CD4-positive, alpha-beta T cell treated with Interleukin-17A for 1 hour (primary cell): ENCODE measurements at regions not wholly inside any gene's neighbourhood (a gene's known extent, or its start where the extent isn't known, plus 50 kb on each side); places are given as distances from the start of the nearest gene placed in this dataset.
"Not testable (repeated sequence)": the region's sequence is repeated elsewhere in the genome, so short reads cannot be mapped to it uniquely, and the experiment has no call there.

ENCODE experiments used
- DNase-seq: peaks from one replicate; pipeline ENCODE4 v3.0.0-alpha.2; 2020

- DNase-seq: not testable (repeated sequence)
These were observed 64.4 kb downstream of the KLRB1 start for GRCh38 chr12:9543341-9543740.

DNA sequence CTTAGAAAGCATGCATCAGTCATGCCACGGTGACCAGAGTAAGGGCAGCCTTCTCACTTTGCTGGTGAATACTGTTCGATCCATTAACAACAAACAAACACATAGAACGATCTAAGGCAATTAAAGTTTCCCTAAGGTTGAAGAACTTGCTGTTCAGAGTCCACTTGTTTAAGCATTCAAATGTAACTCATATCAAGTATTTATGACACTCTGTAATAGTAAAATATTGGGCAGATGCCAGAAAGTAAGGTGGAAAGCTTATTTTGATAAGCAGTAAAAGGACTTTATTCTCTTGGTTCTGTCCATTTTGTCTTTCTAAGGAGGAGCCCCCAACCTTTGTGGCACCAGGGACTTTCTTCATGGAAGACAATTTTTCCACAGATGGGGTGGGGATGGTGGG lies 64.9 kb downstream of the KLRB1 start:
- not testable (repeated sequence) for DNase-seq

DNA sequence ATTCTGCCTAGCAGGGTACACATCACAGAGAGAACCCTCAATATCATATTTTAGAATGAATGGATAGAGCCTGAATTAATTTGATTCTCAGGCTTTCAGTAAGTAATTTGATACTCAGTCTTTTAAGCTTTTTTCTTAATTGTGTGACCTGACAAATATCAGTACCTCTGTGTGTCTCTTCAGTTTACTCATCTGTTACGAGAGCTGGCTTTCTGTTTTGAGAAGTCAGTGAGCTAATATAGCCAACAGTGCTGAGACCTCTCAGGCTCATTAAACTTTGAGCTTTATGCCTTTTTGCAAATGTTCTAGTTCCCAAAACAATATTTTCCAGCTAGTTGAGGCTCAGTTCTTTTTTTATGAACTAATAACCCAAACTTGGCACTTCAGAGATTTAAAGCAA lies 91.8 kb downstream of the KLRB1 start:
- not testable (repeated sequence) for DNase-seq

DNA sequence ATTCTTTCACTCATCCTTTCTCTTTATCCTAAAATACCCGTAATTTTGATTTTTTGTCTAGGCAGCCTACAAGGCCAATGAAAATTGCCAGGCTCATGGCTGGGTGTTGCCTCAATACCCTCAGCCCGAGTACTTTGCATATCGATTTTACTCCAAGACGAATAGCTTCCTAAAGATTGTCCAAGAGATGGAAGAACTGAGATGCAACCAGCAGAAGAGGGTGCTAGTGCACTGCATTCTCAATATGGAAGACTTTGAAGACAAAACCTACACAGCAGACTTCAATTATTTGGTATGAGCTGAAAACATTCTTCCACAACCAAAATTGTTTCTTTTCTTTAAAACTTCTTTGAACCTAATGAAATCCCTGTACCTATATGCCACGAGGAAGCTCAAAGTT lies 95.0 kb downstream of the KLRB1 start:
- not testable (repeated sequence) for DNase-seq

- DNase-seq: not testable (repeated sequence)
These were observed 97.2 kb downstream of the KLRB1 start for GRCh38 chr12:9510392-9511011.

GRCh38 chr12:9509464-9510161 lies 98.1 kb downstream of the KLRB1 start:
- DNase-seq: no peak

DNA sequence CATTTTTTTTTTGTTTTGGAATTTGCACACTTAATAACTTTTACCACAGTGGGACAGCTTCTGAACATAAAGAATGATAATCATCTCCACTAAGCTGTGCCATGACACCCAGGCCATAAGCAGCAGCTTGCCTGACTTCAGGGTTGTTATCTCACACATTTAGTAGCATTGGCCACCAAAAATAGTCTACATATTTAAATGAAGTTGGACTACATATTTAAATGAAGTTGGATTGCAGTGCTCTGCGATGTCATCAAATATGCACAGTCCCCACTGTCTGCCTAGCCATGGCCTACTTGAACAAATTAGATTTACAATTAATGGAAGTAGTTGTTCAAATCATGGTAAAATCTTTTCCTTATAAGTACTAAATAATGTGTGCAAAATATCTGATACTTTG lies 101.0 kb downstream of the KLRB1 start:
- no peak for DNase-seq

- DNase-seq: not testable (repeated sequence)
These were observed 104.3 kb downstream of the KLRB1 start for GRCh38 chr12:9503384-9503783.

DNA sequence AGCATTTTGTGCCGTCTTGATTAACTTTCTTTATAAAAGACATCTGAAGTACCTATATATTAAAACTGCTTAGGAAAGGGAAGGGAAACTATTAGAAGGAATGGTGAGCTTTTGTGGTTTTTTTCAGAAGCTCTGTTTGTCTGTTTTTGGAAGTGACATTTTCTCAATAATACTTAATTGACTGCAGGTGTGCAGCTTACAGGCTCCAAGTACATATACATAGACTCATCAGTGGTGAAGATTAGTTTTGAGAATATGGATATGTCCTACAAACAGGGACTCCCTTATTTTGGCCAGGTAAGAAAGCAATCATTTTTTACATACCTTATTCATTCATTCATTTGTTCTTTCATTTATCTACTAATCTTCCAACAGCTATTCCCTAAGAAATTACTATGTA lies 104.9 kb downstream of the KLRB1 start:
- not testable (repeated sequence) for DNase-seq

GRCh38 chr12:9493325-9493724 lies 114.4 kb downstream of the KLRB1 start:
- not testable (repeated sequence) for DNase-seq

GRCh38 chr12:9481289-9481688 lies 126.4 kb downstream of the KLRB1 start:
- not testable (repeated sequence) for DNase-seq

GRCh38 chr12:9474197-9474596 lies 133.5 kb downstream of the KLRB1 start:
- not testable (repeated sequence) for DNase-seq

DNA sequence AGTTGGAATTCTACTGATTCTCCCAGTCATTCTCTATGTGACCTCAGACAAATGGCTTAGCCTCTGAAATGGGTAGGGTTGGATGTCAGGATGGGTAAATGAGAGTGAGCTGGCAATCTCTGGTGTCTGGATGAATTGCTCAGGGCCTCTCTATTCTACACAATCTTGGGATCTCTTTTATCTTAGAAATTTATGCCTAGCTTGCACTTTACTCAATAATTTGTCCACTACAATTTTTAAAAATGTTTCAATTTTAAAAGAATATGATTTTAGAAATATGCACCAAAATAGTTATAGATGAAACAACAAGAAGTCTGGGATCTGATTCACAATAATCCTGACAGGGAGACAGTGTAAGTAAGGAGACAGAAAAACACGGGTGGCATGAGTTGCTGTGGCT lies 134.1 kb downstream of the KLRB1 start:
- not testable (repeated sequence) for DNase-seq

GRCh38 chr12:9471501-9471900 lies 136.2 kb downstream of the KLRB1 start:
- not testable (repeated sequence) for DNase-seq

DNA sequence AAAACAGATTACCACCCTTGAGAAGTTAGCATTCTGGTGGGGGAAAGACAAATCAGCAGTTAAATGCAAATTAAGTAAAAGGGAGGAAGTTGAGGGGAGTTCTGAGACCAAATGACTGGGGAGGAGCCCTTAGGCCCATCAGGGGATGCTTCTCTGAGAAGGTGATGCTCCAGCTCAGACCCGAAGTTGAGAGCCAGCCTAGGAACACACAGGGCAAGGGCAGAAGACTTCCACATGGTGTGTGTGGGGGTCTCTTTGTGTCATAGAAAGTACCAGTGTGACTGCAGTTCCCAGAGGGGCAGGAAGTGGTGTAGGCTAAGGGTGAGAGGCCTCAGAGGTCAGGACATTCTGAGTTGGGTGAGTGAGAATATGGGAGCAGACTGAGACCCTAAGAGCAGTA lies 137.3 kb downstream of the KLRB1 start:
- DNase-seq: not testable (repeated sequence)

- not testable (repeated sequence) for DNase-seq
These were observed 137.8 kb downstream of the KLRB1 start for GRCh38 chr12:9469956-9470355.

- not testable (repeated sequence) for DNase-seq
These were observed 138.3 kb downstream of the KLRB1 start for GRCh38 chr12:9469463-9469862.

DNA sequence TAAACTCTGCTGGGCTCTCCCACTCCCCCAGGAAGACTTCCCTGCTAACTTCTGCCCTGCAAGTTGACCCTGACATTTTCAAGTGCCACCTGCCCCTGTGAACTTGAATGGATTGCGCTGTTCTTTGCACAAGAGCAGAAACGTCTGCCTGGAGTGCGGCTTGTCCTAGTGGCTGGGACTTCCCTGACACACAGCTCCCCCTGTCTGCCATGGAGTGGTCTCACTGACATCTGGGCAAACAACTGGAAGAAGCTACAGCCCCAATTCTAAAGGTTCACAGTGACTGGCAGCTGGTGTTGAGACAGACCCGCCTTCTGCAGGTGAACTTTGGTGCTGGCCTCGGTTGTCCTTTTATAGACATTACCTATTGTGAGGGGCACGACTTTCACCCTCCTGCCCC lies 138.7 kb downstream of the KLRB1 start:
- DNase-seq: peak; percentile 55

DNA sequence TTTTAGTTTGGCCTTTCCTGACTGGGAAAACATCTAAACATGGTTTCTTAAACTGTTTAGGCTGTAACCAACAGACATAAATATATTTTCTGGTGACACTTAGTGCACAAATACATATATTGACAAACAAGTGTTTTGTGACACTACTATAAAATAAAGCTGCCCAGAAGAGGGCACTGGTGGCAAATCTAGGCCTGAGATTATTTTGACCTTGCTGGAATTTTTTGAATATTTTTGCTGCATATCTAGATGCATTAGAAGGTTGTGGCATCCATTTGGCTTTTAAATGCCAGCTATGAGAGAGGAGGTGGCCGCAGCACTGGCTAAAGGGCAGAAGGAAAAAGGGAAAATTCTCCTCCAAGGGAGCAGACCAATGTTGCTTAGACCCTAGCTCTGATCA lies 139.6 kb downstream of the KLRB1 start:
- peak; percentile 53 for DNase-seq

DNA sequence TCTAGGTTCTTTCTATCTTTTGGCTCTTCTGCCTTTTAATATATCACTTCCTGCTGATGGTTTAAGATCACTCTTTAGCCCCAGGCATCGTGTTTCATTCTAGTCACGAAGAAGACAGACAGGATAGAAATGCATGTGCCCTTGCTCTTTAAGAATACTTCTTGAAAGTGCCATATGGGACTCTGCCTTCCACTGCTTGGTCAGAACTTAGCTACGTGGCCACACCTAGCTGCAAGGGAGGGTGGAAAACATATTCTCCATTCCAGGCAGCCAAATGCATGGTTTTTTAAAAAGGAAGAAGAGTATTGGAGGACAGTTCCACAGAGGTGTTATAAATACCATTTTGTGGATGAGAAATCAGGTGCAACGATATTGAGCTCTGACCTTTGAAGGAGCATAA lies 143.3 kb downstream of the KLRB1 start:
- DNase-seq: no peak

DNA sequence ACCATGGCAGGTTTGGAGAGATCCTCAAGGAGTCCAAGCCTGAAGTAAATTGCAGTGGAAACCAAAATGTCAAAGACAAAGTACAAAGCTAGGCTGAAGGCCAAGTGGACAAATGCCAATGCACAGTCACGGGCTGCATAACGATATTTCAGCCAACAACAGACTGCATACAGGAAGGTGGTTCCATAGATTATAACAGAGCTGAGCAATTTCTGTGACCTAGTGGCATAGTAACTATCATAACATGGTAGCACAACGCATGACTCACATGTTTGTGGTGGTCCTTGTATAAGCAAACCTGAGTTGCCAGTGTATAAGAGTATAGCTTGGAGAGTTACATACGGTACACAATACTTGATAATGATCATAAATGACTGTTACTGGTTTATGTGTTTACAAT lies 152.2 kb downstream of the KLRB1 start:
- DNase-seq: not testable (repeated sequence)

DNA sequence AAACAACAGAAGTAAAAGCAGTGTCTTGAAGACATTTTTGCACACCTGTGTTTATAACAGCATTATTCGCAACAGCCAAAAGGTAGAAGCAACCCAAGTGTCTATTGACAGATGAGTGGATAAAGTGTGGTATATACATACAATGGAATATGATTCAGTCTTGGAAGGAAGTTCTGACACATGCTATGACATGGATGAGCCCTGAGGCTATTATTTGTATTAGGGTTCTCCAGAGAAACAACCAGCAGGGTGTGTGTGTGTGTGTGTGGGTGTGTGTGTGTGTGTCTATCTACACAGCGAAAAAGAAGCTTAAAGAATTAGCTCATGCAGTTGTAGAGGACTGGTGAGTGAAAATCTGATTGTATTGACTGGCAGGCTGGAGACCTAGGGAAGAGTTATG lies 153.7 kb downstream of the KLRB1 start:
- not testable (repeated sequence) for DNase-seq

- DNase-seq: peak; percentile 52
These were observed 157.6 kb downstream of the KLRB1 start for GRCh38 chr12:9450127-9450567.

- not testable (repeated sequence) for DNase-seq
These were observed 158.0 kb downstream of the KLRB1 start for GRCh38 chr12:9449657-9450126.
